Ishikawa (cell line): ENCODE measurements at regions not wholly inside any gene's neighbourhood (a gene's known extent, or its start where the extent isn't known, plus 50 kb on each side); places are given as distances from the start of the nearest gene placed in this dataset.

ENCODE experiments used
- CEBPB ChIP-seq: IDR thresholded peaks from 2 replicates; pipeline ENCODE4 v1.6.1; 2012
- CREB1 ChIP-seq: IDR thresholded peaks from 2 replicates; pipeline ENCODE4 v1.6.1; 2012; ENCODE audit warnings: low read depth
- EGR1 ChIP-seq: IDR thresholded peaks from 2 replicates; pipeline ENCODE4 v1.6.1; 2012
- EP300 ChIP-seq: IDR thresholded peaks from 2 replicates; pipeline ENCODE4 v1.6.1; 2012; ENCODE audit warnings: borderline replicate concordance
- NFIC ChIP-seq: IDR thresholded peaks from 2 replicates; pipeline ENCODE4 v1.6.1; 2012
- RAD21 ChIP-seq: IDR thresholded peaks from 2 replicates; pipeline ENCODE4 v1.6.1; 2012; ENCODE audit warnings: low read depth

GRCh38 chr14:42277840-42278239, 671.2 kb downstream of the LRFN5 start:
- TF ChIP-seq CREB1 (no peak), EGR1 (no peak), CEBPB (no peak), NFIC (no peak), EP300 (no peak), RAD21 (no peak)
